Activated T-cell treated with anti-CD3 and anti-CD28 coated beads, Interleukin-2, amount 50 U/mL, for 24 hours (primary cell): ENCODE measurements at regions not wholly inside any gene's neighbourhood (a gene's known extent, or its start where the extent isn't known, plus 50 kb on each side); places are given as distances from the start of the nearest gene placed in this dataset.

Experiments
- DNase-seq: peaks from one replicate; pipeline ENCODE4 v3.0.0-alpha.2; 2020
- H3K27ac Mint-ChIP-seq: 2 replicates; pipeline ENCODE4 v1.8.0; 2020; ENCODE audit warnings: mild to moderate bottlenecking, mixed read lengths
- H3K27me3 Mint-ChIP-seq: 2 replicates; pipeline ENCODE4 v1.8.0; 2020; ENCODE audit warnings: mixed read lengths
- H3K36me3 Mint-ChIP-seq: 2 replicates; pipeline ENCODE4 v1.8.0; 2020; ENCODE audit warnings: low read depth, mixed read lengths
- H3K4me1 Mint-ChIP-seq: 2 replicates; pipeline ENCODE4 v1.8.0; 2020; ENCODE audit warnings: low read depth, mixed read lengths
- H3K4me3 Mint-ChIP-seq: 2 replicates; pipeline ENCODE4 v1.8.0; 2020; ENCODE audit warnings: mild to moderate bottlenecking, moderate library complexity, mixed read lengths
- H3K9me3 Mint-ChIP-seq: 2 replicates; pipeline ENCODE4 v1.8.0; 2020; ENCODE audit warnings: mixed read lengths

- no peaks in the 10 kb centered on the region for H3K9me3 Mint-ChIP-seq
- peaks cover under 1% of the 10 kb centered on the region for H3K27me3 Mint-ChIP-seq
- H3K27ac Mint-ChIP-seq = no peak overlapping the region
- H3K36me3 Mint-ChIP-seq = no peaks in the 10 kb centered on the region
- H3K4me3 Mint-ChIP-seq = no peak overlapping the region
- no peak for DNase-seq
- no peaks in the 10 kb centered on the region for H3K4me1 Mint-ChIP-seq
Observed at GRCh38 chr13:73288596-73288995, 229.8 kb downstream of the KLF5 start.

- Mint-ChIP-seq H3K4me1 (no peaks in the 10 kb centered on the region), H3K27ac (no peak overlapping the region), H3K9me3 (no peaks in the 10 kb centered on the region), H3K4me3 (no peak overlapping the region), H3K36me3 (no peaks in the 10 kb centered on the region), H3K27me3 (no peaks in the 10 kb centered on the region)
- no peak for DNase-seq
Observed at GRCh38 chr13:73287831-73288230, 229.0 kb downstream of the KLF5 start.

- no peak for DNase-seq
- no peaks in the 10 kb centered on the region for H3K9me3 Mint-ChIP-seq
- H3K27me3 Mint-ChIP-seq = no peaks in the 10 kb centered on the region
- no peaks in the 10 kb centered on the region for H3K4me1 Mint-ChIP-seq
- no peak overlapping the region for H3K4me3 Mint-ChIP-seq
- H3K36me3 Mint-ChIP-seq = no peaks in the 10 kb centered on the region
- H3K27ac Mint-ChIP-seq = no peak overlapping the region
Observed at GRCh38 chr13:73286942-73287620, 228.3 kb downstream of the KLF5 start.

- no peak overlapping the region for H3K27ac Mint-ChIP-seq
- no peaks in the 10 kb centered on the region for H3K9me3 Mint-ChIP-seq
- no peaks in the 10 kb centered on the region for H3K36me3 Mint-ChIP-seq
- H3K4me3 Mint-ChIP-seq = no peak overlapping the region
- H3K27me3 Mint-ChIP-seq = no peaks in the 10 kb centered on the region
- DNase-seq = no peak
- no peaks in the 10 kb centered on the region for H3K4me1 Mint-ChIP-seq
Observed at GRCh38 chr13:73286177-73286576, 227.4 kb downstream of the KLF5 start.

DNA sequence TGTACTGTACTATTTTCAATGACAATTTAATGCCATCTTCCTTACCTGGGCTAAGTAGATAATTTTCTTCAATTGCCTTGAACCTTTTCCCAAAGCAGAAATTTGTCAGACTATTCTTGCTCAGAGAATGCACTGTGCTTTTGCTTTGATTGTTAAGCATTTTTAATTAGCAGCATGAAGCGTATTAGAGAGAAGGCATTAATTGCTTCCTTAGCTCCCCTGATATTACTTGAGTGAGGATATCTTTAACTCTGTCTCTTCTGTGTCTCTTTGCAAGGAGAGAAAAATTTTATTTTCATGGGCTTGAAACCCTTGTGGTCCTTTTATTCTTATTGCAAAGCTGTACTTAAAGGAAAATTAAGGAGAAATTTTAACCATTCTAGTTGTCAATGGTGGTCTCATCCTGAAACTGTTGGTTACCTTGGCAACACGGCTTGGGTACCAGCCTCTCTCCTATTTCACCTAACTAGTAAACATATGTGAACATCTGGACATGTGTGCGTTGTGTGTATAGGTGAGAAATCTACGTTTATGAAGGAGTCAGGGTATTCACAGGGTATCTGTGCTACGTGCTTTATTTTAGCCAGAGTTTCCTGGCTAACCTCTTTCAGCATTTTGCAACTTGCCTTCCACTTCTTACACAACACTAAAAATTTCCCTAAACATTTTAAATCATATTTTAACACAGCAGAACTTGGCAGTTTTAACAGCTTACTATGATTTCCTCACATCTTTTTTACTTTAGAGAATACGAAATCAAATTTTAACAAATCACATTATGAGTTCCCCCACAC, 225.5 kb downstream of the KLF5 start:
- no peaks in the 10 kb centered on the region for H3K4me1 Mint-ChIP-seq
- no peaks in the 10 kb centered on the region for H3K9me3 Mint-ChIP-seq
- H3K4me3 Mint-ChIP-seq = no peak overlapping the region
- DNase-seq = no peak
- no peaks in the 10 kb centered on the region for H3K36me3 Mint-ChIP-seq
- no peaks in the 10 kb centered on the region for H3K27me3 Mint-ChIP-seq
- no peak overlapping the region for H3K27ac Mint-ChIP-seq

- Mint-ChIP-seq H3K27me3 (no peaks in the 10 kb centered on the region), H3K27ac (no peak overlapping the region), H3K4me3 (no peak overlapping the region), H3K36me3 (no peaks in the 10 kb centered on the region), H3K4me1 (no peaks in the 10 kb centered on the region), H3K9me3 (no peaks in the 10 kb centered on the region)
- DNase-seq = no peak
Observed at GRCh38 chr13:73283636-73284035, 224.8 kb downstream of the KLF5 start.

- DNase-seq = no peak
- Mint-ChIP-seq H3K4me1 (peaks cover 1% of the 10 kb centered on the region), H3K9me3 (peaks cover 4% of the 10 kb centered on the region), H3K36me3 (no peaks in the 10 kb centered on the region), H3K4me3 (no peak overlapping the region), H3K27ac (no peak overlapping the region), H3K27me3 (no peaks in the 10 kb centered on the region)
Observed at GRCh38 chr13:73281746-73282145, 222.9 kb downstream of the KLF5 start.

GRCh38 chr13:73278186-73278585, 219.4 kb downstream of the KLF5 start:
- Mint-ChIP-seq H3K4me3 (no peak overlapping the region), H3K27ac (no peak overlapping the region), H3K4me1 (peaks cover 9% of the 10 kb centered on the region), H3K9me3 (peaks cover 4% of the 10 kb centered on the region), H3K27me3 (no peaks in the 10 kb centered on the region), H3K36me3 (no peaks in the 10 kb centered on the region)
- DNase-seq = no peak

- Mint-ChIP-seq H3K4me3 (no peak overlapping the region), H3K27me3 (no peaks in the 10 kb centered on the region), H3K4me1 (peaks cover 9% of the 10 kb centered on the region), H3K27ac (no peak overlapping the region), H3K36me3 (no peaks in the 10 kb centered on the region), H3K9me3 (peaks cover 9% of the 10 kb centered on the region)
- no peak for DNase-seq
Observed at GRCh38 chr13:73275163-73275562, 216.4 kb downstream of the KLF5 start.

- no peak for DNase-seq
- H3K27me3 Mint-ChIP-seq = no peaks in the 10 kb centered on the region
- H3K4me3 Mint-ChIP-seq = no peak overlapping the region
- peaks cover 9% of the 10 kb centered on the region for H3K4me1 Mint-ChIP-seq
- no peaks in the 10 kb centered on the region for H3K36me3 Mint-ChIP-seq
- H3K27ac Mint-ChIP-seq = no peak overlapping the region
- peaks cover 15% of the 10 kb centered on the region for H3K9me3 Mint-ChIP-seq
Observed at GRCh38 chr13:73274147-73274546, 215.3 kb downstream of the KLF5 start.

DNA sequence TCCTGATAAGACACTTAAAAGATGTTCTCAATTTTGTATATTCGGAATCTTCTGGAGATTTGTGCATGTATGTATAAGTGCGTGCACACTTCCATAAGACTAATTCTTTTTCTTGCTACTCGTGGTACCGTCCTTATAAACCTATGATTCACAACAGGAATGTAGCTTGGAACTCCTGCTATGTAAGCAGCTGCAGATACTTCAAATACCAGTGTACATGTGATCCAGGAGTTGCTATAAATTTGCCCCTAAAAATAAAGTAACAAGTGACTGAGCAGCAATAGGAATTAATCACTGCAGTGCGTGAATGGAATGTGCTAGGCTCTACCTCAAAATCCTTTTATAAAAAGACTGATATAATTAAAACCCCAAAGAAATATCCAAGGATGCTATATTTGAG, 214.9 kb downstream of the KLF5 start:
- no peak for DNase-seq
- H3K27me3 Mint-ChIP-seq = no peaks in the 10 kb centered on the region
- H3K9me3 Mint-ChIP-seq = peaks cover 15% of the 10 kb centered on the region
- peaks cover 9% of the 10 kb centered on the region for H3K4me1 Mint-ChIP-seq
- H3K27ac Mint-ChIP-seq = no peak overlapping the region
- H3K36me3 Mint-ChIP-seq = no peaks in the 10 kb centered on the region
- no peak overlapping the region for H3K4me3 Mint-ChIP-seq

DNA sequence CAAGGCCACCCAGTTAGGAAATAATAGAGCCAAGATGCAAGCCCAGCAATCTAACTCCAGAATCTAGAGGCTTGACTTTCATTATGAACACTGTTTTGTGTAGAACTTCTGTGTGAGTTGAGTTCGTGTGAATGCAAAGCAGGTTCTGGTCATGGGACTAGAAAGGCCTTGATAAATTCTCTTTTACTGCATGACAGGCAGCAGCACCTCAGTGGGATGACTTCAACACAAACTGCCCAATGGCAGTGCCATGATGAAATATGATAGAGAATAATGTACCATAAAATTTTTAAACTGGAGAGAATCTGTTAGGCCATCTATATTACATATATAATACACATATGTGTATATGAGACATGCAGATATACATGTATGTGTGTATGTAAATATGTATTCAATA, 214.5 kb downstream of the KLF5 start:
- DNase-seq = no peak
- H3K27ac Mint-ChIP-seq = no peak overlapping the region
- H3K9me3 Mint-ChIP-seq = peaks cover 15% of the 10 kb centered on the region
- H3K4me1 Mint-ChIP-seq = peaks cover 9% of the 10 kb centered on the region
- no peaks in the 10 kb centered on the region for H3K27me3 Mint-ChIP-seq
- H3K4me3 Mint-ChIP-seq = no peak overlapping the region
- H3K36me3 Mint-ChIP-seq = no peaks in the 10 kb centered on the region

- H3K27me3 Mint-ChIP-seq = no peaks in the 10 kb centered on the region
- H3K36me3 Mint-ChIP-seq = no peaks in the 10 kb centered on the region
- H3K27ac Mint-ChIP-seq = no peak overlapping the region
- no peak for DNase-seq
- peaks cover 15% of the 10 kb centered on the region for H3K9me3 Mint-ChIP-seq
- H3K4me3 Mint-ChIP-seq = no peak overlapping the region
- peaks cover 8% of the 10 kb centered on the region for H3K4me1 Mint-ChIP-seq
Observed at GRCh38 chr13:73272831-73273230, 214.0 kb downstream of the KLF5 start.

GRCh38 chr13:73268306-73268705, 209.5 kb downstream of the KLF5 start:
- Mint-ChIP-seq H3K4me1 (no peaks in the 10 kb centered on the region), H3K27me3 (no peaks in the 10 kb centered on the region), H3K36me3 (no peaks in the 10 kb centered on the region), H3K4me3 (no peak overlapping the region), H3K9me3 (peaks cover 11% of the 10 kb centered on the region), H3K27ac (no peak overlapping the region)
- DNase-seq = no peak

- DNase-seq = no peak
- Mint-ChIP-seq H3K27me3 (no peaks in the 10 kb centered on the region), H3K4me3 (no peak overlapping the region), H3K9me3 (peaks cover 11% of the 10 kb centered on the region), H3K27ac (no peak overlapping the region), H3K4me1 (no peaks in the 10 kb centered on the region), H3K36me3 (no peaks in the 10 kb centered on the region)
Observed at GRCh38 chr13:73266640-73267180, 207.9 kb downstream of the KLF5 start.
